ENCODE measurements at regions not wholly inside any gene's neighbourhood (a gene's known extent, or its start where the extent isn't known, plus 50 kb on each side); places are given as distances from the start of the nearest gene placed in this dataset.
"Not testable (repeated sequence)": the region's sequence is repeated elsewhere in the genome, so short reads cannot be mapped to it uniquely, and the experiment has no call there.

DNA sequence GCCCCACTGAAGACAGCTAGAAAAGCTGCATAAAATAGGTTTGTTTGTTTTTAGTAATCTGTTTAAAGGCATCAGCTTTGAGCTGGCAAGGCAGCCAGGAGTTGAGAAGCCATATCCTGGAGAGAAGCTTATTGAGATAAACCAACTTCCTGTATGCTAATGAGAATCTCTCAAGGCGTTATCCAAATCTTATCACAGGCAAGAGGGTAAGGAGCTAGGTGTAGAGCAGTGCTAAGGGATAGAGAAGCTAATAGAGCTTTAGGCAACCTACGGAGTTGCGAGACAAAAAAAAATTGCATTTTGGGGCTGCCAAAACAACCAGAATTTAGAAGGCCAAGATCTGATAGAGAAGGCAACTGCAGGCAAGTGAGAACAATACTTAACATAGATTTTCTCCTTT, 641.6 kb downstream of the SH2D4B start:
- Mint-ChIP-seq H3K4me3 (no peak overlapping the region), H3K4me1 (ENCODE audit: low read depth) (no peaks in the 10 kb centered on the region), H3K27me3 (ENCODE audit: low read depth) (no peaks in the 10 kb centered on the region), H3K27ac (no peak overlapping the region), H3K36me3 (ENCODE audit: low read depth) (no peaks in the 10 kb centered on the region), H3K9me3 (ENCODE audit: insufficient read depth) (peaks cover 14% of the 10 kb centered on the region)
- ChIA-PET POLR2A (no interaction called here), CTCF (interaction anchor here (0.8 to 1.9 kb wide), 3 partner anchors 9 to 479 kb away, joined by 3 to 8 read pairs (median 4); no protein-coding TSS in a partner anchor)
- DNase-seq (no peak), ATAC-seq (no peak)

DNA sequence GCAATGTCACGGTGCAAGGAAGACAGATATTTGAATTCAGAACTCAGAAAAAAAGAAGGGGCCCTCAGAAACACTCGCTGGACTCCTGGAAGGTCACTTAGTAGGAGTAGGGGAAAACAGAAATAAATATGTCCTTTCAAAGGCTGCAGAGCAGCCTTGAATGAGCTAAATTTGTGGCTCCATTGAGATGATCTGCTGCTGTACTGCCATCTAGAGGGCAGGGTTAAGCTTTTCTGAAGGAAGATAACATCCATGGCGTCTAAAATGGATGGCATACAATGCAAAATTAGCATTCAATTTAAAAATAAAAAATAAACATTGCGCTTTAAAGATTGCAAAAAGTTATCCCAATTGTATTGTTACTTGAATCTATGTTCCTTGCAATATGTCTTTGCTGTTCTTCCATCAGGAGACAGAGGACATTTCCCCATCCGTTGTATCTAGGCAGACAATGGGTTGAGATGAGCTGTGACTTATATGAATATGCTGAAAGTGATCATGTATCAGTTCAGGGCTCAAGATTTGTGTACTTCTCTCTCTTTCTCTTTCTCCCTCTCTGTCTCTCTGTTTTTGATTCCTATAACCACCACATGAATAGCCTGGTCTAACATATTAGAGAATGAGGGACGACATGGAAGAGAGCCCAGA, 642.2 kb downstream of the SH2D4B start:
- Mint-ChIP-seq H3K4me3 (no peak overlapping the region), H3K27me3 (ENCODE audit: low read depth) (no peaks in the 10 kb centered on the region), H3K36me3 (ENCODE audit: low read depth) (no peaks in the 10 kb centered on the region), H3K9me3 (ENCODE audit: insufficient read depth) (peaks cover 14% of the 10 kb centered on the region), H3K4me1 (ENCODE audit: low read depth) (no peaks in the 10 kb centered on the region), H3K27ac (no peak overlapping the region)
- DNase-seq (peak; percentile 21), ATAC-seq (no peak)
- CTCF ChIA-PET, result interaction anchor here (0.8 to 1.9 kb wide), 3 partner anchors 9 to 480 kb away, joined by 3 to 8 read pairs (median 4); no protein-coding TSS in a partner anchor
- POLR2A ChIA-PET, result no interaction called here

DNA sequence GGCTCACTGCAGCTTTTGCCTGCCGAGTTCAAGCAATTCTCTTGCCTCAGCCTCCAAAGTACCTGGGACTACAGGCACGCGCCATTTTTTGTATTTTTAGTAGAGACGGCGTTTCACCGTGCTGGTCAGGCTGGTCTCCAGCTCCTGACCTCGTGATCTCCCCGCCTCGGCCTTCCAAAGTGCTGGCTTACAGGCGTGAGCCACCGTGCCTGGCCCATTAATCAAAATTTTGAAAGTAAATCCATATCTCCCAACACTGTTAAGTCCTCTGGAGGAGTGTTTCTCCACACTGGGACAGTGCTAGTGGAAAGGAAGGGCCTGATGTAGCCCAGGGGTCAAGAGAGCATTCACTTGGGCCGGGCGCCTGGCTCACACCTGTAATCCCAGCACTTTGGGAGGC, 644.6 kb downstream of the SH2D4B start:
- CTCF ChIA-PET, result no interaction called here
- peaks cover 13% of the 10 kb centered on the region for H3K9me3 Mint-ChIP-seq (ENCODE audit: insufficient read depth)
- H3K27ac Mint-ChIP-seq, result no peak overlapping the region
- DNase-seq, result no peak
- no peak overlapping the region for H3K4me3 Mint-ChIP-seq
- no peaks in the 10 kb centered on the region for H3K36me3 Mint-ChIP-seq (ENCODE audit: low read depth)
- POLR2A ChIA-PET, result no interaction called here
- H3K4me1 Mint-ChIP-seq (ENCODE audit: low read depth), result no peaks in the 10 kb centered on the region
- ATAC-seq, result no peak
- no peaks in the 10 kb centered on the region for H3K27me3 Mint-ChIP-seq (ENCODE audit: low read depth)

DNA sequence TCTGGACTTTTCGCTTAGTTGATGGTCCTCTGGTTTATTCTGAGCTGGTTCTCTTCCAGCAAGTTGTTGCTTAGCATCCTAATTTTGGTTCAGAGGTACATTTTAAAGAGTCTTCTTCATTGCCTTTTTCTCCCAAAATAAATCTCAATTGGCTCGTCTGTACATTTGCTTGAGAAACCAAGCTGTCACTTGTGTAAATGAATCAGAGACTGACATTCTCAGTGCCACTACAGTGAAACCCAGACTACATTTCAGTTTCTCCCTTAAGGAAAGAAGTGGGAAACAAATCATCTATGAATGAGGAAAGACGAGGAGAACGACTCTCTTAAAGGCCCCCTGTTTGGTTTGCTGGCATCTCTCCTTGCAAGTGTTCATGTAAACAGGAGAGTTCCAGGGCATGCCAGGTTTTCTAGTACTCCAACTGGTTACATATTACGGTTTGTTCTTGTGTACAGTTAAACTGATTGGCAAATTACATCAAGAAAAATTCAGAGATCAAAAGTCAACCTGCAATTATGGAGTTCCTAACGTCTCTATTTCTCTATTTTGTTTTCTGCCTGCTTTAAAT, 654.6 kb downstream of the SH2D4B start:
- Mint-ChIP-seq H3K9me3 (ENCODE audit: insufficient read depth) (no peaks in the 10 kb centered on the region), H3K4me1 (ENCODE audit: low read depth) (no peaks in the 10 kb centered on the region), H3K27ac (no peak overlapping the region), H3K27me3 (ENCODE audit: low read depth) (no peaks in the 10 kb centered on the region), H3K4me3 (no peak overlapping the region), H3K36me3 (ENCODE audit: low read depth) (no peaks in the 10 kb centered on the region)
- ChIA-PET POLR2A (no interaction called here), CTCF (no interaction called here)
- DNase-seq (no peak), ATAC-seq (no peak)

DNA sequence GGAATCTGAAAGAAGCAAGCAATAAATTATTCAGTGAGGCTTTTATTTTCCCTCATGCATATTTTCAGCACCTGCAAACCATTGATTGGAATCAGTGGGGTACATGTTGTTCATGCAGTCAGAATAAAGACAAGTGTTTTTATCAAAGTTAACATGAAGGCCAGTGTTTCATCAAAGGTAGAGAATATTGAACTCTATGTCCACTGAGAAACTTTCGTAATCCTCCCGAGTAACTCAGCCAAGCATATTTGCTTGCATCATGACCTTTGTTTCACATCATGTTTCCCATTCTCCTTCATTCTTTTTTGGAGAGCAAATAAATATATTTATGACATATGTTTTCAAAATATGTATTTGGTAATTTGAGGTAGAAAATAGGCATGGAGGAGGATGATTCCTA, 663.1 kb downstream of the SH2D4B start:
- CTCF ChIA-PET, result no interaction called here
- Mint-ChIP-seq H3K4me3 (no peak overlapping the region), H3K9me3 (ENCODE audit: insufficient read depth) (no peaks in the 10 kb centered on the region), H3K4me1 (ENCODE audit: low read depth) (no peaks in the 10 kb centered on the region), H3K36me3 (ENCODE audit: low read depth) (no peaks in the 10 kb centered on the region), H3K27me3 (ENCODE audit: low read depth) (no peaks in the 10 kb centered on the region), H3K27ac (no peak overlapping the region)
- no peak for DNase-seq
- POLR2A ChIA-PET, result no interaction called here
- no peak for ATAC-seq

DNA sequence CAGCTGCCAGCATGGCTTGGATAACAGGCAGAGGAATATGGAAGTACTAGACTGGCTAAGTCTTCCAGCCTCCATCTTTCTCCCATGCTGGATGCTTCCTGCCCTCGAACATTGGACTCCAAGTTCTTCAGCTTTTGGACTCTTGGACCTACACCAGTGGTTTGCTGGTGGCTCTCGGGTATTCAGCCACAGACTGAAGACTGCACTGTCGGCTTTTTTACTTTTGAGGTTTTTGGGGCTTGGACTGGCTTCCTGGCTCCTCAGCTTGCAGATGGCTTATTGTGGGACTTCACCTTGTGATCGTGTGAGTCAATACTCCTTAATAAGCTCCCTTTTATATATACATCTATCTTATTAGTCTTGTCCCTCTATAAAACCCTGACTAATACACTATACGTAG, 667.6 kb upstream of the NRG3 start:
- H3K36me3 Mint-ChIP-seq (ENCODE audit: low read depth); H3K4me3 Mint-ChIP-seq; DNase-seq; H3K9me3 Mint-ChIP-seq (ENCODE audit: insufficient read depth); POLR2A ChIA-PET; CTCF ChIA-PET; H3K27me3 Mint-ChIP-seq (ENCODE audit: low read depth); ATAC-seq; H3K27ac Mint-ChIP-seq; H3K4me1 Mint-ChIP-seq (ENCODE audit: low read depth): not testable (repeated sequence)

DNA sequence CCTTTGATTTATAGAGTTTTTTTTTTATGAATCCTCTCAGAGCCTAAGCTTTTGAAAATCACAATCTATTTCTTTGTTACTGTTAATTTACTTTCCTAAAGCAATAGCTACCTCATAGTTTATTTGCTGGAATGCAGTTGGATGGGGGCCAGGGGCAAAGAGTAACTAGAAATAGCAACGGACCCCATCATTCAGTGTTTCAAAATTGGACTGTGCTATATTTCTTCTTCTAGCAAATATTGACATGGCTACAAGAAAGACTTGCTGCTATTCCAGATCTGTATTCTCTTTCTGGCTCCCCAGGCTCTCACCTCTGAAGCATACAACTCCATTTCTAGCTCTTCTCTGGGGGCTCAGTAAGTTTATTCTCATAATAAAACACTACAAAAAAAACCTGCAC, 661.6 kb upstream of the NRG3 start:
- no peak for ATAC-seq
- Mint-ChIP-seq H3K4me1 (ENCODE audit: low read depth) (no peaks in the 10 kb centered on the region), H3K4me3 (no peak overlapping the region)

DNA sequence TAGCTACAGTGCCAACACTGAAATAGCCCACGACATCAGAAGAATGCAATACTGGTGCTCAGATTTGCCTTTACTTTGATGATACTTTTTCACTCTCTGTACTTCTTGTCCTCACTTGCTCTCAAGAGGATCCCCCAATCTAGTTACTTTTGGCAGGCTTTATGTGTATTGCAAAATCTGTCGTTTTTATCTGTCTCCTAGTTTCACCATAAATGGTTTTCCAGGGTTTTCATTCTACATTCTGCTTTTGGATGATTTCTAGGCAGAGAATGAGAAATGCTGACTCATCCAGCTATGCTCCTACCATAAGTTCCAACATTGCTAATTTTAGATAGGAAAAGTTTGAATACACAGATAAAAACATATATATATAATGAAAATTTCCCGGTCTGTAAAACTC, 659.5 kb upstream of the NRG3 start:
- Mint-ChIP-seq H3K9me3 (ENCODE audit: insufficient read depth) (no peaks in the 10 kb centered on the region), H3K36me3 (ENCODE audit: low read depth) (no peaks in the 10 kb centered on the region)

More for the DNA sequence above, 661.6 kb upstream of the NRG3 start:
- no peak for DNase-seq
- H3K27ac Mint-ChIP-seq, result no peak overlapping the region
- POLR2A ChIA-PET, result no interaction called here
- no peaks in the 10 kb centered on the region for H3K9me3 Mint-ChIP-seq (ENCODE audit: insufficient read depth)
- CTCF ChIA-PET, result no interaction called here
- no peaks in the 10 kb centered on the region for H3K36me3 Mint-ChIP-seq (ENCODE audit: low read depth)
- H3K27me3 Mint-ChIP-seq (ENCODE audit: low read depth), result no peaks in the 10 kb centered on the region

DNA sequence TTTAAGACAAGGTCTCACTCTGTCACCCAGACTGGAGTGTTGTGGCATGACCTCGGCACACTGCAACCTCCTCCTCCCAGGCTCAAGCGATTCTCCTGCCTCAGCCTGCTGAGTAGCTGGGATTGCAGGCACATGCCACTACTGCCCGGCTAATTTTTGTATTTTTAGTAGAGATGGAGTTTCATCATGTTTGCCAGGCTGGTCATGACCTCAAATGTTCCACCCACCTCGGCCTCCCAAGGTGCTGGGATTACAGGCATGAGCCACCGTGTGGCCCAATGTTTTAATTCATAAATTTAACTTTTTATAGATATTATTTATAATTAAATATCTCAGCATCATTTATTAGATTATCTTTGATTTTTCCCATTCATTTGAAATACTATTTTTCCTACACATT, 658.0 kb upstream of the NRG3 start:
- DNase-seq (no peak), ATAC-seq (no peak)
- ChIA-PET CTCF (no interaction called here), POLR2A (no interaction called here)
- no peaks in the 10 kb centered on the region for H3K9me3 Mint-ChIP-seq (ENCODE audit: insufficient read depth)
- no peak overlapping the region for H3K4me3 Mint-ChIP-seq
- H3K4me1 Mint-ChIP-seq (ENCODE audit: low read depth), result no peaks in the 10 kb centered on the region
- H3K36me3 Mint-ChIP-seq (ENCODE audit: low read depth), result no peaks in the 10 kb centered on the region
- no peak overlapping the region for H3K27ac Mint-ChIP-seq
- no peaks in the 10 kb centered on the region for H3K27me3 Mint-ChIP-seq (ENCODE audit: low read depth)

More for the DNA sequence above, 659.5 kb upstream of the NRG3 start:
- ChIA-PET CTCF (no interaction called here), POLR2A (interaction anchor here (0.5 kb wide), 1 partner anchor 648 kb away, joined by 3 read pairs; no protein-coding TSS in a partner anchor)
- Mint-ChIP-seq H3K4me3 (no peak overlapping the region), H3K27ac (no peak overlapping the region), H3K27me3 (ENCODE audit: low read depth) (no peaks in the 10 kb centered on the region), H3K4me1 (ENCODE audit: low read depth) (no peaks in the 10 kb centered on the region)
- DNase-seq (no peak), ATAC-seq (no peak)

DNA sequence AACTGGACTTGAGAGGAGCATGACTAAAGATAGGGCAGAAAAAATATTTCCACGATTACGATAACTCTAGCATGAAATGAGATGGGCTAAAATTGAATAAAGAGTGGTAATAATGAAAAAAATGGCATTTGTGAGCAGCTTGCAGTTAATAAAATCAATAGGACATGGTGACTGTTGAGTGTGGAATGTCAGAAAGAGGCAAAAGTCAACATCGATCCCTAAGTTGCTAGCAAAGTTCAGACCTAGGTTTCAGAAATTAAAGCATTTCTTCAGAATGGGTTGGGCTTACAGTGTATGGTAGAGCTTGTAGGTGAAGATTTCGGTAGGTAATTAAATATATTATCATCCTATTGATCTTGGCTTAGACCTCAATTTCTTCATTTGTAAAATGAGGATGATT, 656.7 kb upstream of the NRG3 start:
- H3K36me3 Mint-ChIP-seq (ENCODE audit: low read depth), result no peaks in the 10 kb centered on the region
- no peaks in the 10 kb centered on the region for H3K27me3 Mint-ChIP-seq (ENCODE audit: low read depth)
- no peak overlapping the region for H3K4me3 Mint-ChIP-seq
- ATAC-seq (no peak), DNase-seq (no peak)
- H3K9me3 Mint-ChIP-seq (ENCODE audit: insufficient read depth), result peaks cover 4% of the 10 kb centered on the region
- H3K4me1 Mint-ChIP-seq (ENCODE audit: low read depth), result no peaks in the 10 kb centered on the region
- CTCF ChIA-PET, result no interaction called here
- POLR2A ChIA-PET, result no interaction called here
- H3K27ac Mint-ChIP-seq, result no peak overlapping the region

DNA sequence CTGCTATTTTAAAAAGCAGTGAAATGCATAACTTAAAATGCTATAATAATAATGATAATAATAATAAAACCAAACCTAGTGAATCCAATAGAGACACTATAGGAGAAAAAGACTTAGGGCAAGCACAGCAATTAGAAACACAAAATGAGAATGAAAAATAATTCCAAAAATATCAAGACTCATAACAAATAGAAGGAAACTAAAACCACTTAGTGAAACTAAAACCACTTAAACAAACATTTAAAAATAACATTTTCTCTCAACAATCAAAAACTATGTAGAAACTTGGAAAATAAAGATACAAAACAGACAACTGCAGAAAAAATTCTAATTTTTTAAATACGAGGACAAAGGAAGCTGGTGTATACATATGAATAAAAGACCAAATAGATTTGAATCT, 655.2 kb upstream of the NRG3 start:
- ChIA-PET CTCF (no interaction called here), POLR2A (no interaction called here)
- peaks cover 4% of the 10 kb centered on the region for H3K9me3 Mint-ChIP-seq (ENCODE audit: insufficient read depth)
- no peak overlapping the region for H3K27ac Mint-ChIP-seq
- no peaks in the 10 kb centered on the region for H3K36me3 Mint-ChIP-seq (ENCODE audit: low read depth)
- no peak for DNase-seq
- no peak for ATAC-seq
- H3K4me1 Mint-ChIP-seq (ENCODE audit: low read depth), result no peaks in the 10 kb centered on the region
- no peaks in the 10 kb centered on the region for H3K27me3 Mint-ChIP-seq (ENCODE audit: low read depth)
- no peak overlapping the region for H3K4me3 Mint-ChIP-seq

DNA sequence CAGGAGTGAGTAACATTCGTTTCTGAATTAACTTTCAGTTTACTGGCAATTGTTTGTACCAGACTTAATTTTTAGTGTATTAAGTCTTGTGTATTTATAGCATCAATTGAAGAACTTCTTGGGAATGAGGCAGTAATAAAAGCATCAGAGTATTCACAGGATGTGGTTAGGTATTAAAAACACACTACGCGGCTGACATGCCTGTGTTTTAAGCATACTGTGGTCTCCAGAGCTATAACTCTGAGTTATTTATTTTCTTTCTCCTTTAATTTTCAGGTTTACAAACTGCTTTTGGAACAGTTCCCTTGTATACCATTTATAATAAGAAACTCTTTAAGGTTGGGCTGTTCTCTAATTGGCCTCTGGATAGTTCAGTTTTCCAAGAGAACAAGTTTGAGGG, 626.1 kb upstream of the NRG3 start:
- no peaks in the 10 kb centered on the region for H3K27me3 Mint-ChIP-seq (ENCODE audit: low read depth)
- H3K9me3 Mint-ChIP-seq (ENCODE audit: insufficient read depth), result no peaks in the 10 kb centered on the region
- DNase-seq, result no peak
- CTCF ChIA-PET, result no interaction called here
- no peaks in the 10 kb centered on the region for H3K36me3 Mint-ChIP-seq (ENCODE audit: low read depth)
- H3K4me3 Mint-ChIP-seq, result no peak overlapping the region
- POLR2A ChIA-PET, result no interaction called here
- no peaks in the 10 kb centered on the region for H3K4me1 Mint-ChIP-seq (ENCODE audit: low read depth)
- no peak overlapping the region for H3K27ac Mint-ChIP-seq
- no peak for ATAC-seq

All from activated CD8-positive, alpha-beta T cell treated with anti-CD3 and anti-CD28 coated beads, Interleukin-2, amount 10 ng/mL, durations not matched to agents 7 days and 5 days (primary cell).